CD4-positive, alpha-beta T cell treated with Interferon alpha-2 for 1 hour (primary cell): ENCODE measurements at regions not wholly inside any gene's neighbourhood (a gene's known extent, or its start where the extent isn't known, plus 50 kb on each side); places are given as distances from the start of the nearest gene placed in this dataset.

ENCODE experiments used
- DNase-seq, 2 donors: peaks; one replicate each; pipeline ENCODE4 v3.0.0-alpha.2; 2020 to 2022

DNA sequence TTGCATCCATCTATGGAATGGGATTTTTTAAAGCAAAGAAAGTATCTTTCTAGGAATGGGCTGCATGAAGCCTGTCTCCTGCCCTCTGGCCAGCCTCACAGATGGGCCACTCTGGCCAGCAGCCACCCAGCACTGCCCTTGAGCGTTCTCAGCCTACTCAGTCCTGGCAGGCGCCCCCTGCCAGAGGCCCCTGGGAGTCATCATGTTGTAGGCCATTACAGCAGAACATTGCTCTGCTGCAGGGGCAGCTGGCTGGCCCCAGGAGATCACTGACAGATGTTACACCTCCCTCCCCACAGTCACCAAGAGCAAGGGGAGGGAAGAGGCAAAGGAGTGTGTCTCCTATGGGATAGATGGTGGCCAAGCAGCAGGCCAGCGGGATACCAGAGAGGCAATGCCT, 363.7 kb downstream of the NXPE2 start:
- no peak for DNase-seq

DNA sequence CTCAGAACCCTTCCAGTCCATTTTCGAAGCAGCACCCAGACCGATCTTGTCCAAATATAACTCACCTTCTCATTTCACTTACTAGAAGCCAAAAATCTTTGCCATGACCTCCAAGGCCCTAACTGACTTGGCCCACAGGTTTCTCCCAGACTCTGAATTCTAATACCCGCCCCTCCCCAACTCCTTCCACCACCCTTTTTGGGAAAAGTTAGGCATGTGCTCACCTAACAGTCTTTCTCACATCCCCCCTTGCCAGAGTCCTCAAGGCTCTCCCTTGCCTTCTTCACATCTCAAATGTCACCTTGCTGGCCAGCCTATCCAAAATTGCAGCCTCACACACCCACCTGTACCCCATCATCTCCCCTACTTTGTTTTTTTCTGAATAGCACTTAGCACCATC, 369.3 kb downstream of the NXPE2 start:
- DNase-seq, result no peak

DNA sequence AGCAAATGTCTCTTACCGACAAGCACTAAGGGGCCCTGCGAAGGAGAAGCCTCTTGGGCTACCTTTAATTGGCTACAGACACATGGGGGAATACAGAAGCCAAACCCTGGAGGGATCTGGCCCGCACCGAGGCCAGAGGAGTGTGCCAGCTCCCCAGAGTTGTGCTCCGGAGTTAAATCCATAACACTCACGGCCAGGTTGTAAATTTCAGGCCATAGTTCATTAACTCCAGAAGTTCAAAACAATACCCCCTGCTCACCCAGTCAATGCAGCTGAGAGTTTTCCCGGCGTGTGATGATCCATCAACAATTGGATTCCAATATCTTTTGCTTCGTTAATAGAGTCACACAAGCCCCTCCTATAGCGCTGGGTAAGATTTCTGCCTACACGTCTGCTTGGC, 371.5 kb downstream of the NXPE2 start:
- DNase-seq, result no peak

DNA sequence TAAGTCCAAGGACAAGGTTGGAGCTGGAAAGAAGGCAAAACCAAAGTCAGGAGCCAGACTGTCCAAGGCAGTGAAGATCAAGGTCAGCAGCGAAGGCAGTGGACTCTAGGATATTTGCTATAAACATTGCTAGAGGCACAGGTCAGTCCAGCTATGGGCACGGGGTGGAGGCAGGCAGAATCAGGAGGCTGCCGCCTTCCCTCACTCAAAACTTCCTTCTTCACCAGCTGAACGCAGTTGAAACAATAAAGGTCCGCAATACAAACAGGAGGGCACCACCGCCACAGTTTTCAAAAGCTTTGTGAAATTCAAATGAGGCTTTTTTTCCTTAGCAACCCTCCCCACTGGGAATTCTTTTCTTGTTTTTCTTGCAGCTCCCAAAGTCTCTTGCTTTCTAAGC, 372.4 kb downstream of the NXPE2 start:
- DNase-seq, result no peak

DNA sequence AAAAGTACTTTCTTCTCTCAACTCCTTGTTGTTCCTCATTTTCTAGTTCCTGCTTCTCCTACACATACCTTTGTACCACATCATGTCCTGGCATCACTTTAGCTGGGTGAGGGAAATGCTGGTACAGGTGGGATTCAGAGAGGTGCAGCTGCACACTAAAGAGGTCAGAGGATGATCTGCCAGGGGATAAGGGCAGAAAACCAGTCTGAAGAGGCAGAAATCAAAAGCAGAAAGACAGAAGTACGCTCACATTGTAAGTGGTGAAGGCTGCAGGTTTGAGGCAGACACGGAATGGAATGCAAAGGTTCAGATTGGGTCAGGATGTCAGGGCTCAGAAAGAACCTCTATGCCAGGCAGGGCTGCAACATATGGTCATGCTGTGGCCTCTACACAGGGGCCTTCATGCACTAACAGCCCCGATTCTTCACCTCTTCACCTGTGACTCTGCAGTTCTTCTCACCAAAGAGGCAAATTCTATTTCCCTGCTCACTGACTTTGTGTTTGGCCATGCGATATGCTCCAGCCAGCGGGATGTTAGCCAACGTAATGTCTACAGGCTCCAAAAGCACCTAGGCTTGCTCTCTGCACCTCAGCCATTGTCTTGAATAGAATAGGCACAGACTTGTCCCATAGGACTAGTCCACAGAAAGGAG, 373.7 kb downstream of the NXPE2 start:
- DNase-seq, result no peak

DNA sequence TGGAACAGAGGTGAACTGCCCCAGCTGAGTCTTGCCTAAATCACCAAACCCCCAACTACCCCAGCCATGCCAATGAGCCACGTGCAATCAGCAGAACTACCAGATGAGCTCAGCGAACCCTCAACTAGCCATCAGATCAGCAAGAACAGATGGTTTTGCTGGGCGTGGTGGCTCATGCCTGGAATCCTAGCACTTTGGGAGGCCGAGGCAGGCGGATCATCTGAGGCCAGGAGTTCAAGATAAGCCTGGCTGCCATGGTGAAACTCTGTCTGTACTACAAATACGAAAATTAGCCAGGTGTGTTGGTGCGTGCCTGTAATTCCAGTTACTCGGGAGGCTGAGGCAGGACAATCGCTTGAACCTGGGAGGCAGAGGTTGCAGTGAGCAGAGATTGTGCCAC, 374.3 kb downstream of the NXPE2 start:
- DNase-seq, result no peak

DNA sequence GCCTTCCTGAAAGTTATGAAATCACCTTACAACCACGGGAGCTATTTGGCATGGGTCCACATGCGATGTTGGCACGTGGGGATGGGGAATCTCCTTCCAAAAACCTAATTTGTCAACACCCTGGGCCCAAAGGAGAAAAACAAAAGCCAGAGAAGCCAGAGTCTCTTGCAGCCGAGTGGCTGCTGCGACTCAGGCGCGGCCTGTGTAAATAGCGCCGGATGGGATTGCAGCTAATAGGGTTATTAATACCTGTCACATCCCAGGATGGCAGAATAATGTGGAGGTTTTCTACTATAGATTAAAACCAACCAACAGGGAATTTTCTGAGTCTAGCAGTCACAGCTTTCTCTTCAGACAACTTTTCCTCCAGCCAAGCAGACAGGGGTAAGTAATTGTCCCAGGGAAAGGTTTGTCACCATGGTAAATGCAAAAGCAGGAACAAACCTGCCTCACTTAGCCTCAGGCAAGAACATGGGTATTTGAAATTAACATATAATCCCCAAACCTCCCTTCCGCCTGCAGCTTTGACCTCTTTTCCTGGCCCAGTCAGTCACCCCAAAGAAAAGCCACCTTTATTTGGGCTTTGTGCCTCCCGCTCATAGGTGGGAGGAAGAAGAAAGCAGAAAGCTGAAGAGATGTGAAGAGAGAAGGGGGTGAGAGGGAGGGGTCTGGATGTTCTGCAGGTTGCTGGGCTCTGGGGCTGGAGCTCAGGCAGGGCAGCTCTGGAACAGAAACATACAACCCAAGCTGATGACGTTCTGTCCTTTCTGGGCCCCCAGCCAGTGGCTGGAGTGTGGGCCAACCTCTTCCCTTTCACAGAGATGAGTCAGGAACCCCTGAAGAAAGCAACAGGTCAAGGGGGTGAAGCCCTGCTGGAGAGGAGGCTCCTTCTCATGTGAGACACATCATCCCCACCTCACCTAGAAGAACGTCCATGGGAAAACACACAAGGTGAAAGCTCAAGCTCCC, 376.5 kb downstream of the NXPE2 start:
- no peak for DNase-seq

DNA sequence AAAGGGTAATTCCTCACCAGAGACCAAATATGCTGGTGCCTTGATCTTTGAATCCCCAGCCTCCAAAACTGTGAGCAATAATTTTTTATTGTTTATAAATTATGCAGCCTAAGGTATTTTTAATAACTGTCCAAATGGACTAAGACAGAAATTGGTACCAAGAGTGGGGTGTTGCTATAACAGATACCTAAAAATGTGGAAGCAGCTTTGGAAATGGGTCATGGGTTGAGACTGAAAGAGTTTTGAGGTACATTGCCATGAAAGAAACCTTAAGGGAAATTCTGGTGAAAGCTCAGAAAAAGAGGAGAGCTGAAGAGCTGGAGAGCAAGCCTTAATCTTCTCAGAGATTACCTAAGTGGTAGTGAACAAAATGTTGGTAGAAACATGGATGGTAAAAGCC, 378.2 kb downstream of the NXPE2 start:
- DNase-seq, result no peak

DNA sequence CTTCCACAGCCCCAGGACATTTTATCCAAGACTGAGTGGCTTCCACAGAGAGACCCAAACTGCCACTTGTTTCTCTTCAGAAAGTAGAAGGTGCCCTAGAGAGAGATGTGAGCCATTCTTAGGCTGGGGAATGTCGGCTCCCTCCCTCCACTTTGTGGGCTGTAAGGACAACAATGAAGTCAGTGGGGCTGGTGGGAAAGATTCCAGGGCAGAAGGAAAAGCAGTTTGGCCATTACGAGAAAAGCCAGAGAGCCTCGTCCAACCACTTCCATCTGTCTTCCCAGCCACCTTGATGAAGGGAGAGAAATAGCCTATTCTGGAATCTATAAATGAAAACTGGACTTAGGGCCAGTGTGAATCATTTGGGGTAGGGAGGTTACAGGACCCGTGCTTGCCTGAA, 382.5 kb downstream of the NXPE2 start:
- DNase-seq, result no peak

DNA sequence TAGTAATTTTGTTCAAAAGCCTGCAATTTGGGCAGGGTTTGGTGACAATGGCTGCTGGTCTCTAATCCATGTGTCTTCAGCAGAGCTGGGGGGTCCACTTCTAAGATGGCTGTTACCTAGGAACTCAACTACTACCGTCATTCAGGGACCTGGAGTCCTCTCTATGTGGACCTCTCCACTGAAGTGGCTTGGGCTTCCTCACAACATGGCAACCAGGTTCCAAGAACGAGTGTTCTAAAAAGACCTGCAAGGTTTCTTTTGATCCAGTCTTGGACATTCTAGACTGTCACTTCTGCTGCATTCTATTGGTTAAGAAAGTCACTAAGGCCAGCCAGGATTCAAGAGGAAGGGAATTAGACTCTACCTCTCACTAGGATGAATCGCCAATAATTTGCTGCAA, 387.0 kb downstream of the NXPE2 start:
- no peak for DNase-seq

DNA sequence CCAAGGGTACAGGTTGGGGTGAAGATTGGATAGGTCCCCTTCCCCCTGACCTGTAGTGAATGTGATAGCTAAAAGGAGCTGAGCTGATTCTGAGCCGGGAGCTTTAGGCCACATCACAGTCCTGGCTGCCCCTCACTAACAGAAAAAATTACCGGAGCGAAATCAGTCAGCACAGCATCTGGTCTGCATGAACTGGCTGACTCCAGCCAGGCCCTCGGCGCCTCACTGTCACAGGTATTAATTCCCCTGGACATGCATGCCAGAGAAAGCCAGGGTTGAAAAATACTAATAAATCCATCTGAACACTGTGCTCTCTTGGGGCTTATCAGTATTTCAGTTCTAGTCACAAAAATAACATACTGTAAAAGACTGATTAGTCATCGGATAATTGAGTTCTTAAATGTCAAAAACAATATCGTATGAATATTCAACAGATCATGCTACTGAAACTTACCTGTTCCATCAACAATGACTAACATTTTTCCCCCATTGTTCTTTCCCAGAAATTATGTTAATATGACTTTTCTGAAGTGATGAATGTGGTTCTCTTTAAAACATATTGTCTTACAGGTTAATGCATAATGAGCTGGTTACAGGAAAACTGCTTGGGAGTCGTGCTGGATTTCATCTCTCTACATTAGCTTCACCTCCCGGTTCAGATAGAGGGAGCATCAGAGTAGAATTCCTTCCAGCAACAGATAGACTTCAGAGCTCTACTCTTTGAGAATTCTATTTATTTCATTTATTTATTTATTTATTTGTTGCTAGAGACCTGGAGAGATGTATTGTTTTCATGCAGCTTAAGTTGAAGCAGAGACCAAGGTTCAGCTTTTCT, 387.7 kb downstream of the NXPE2 start:
- no peak for DNase-seq

DNA sequence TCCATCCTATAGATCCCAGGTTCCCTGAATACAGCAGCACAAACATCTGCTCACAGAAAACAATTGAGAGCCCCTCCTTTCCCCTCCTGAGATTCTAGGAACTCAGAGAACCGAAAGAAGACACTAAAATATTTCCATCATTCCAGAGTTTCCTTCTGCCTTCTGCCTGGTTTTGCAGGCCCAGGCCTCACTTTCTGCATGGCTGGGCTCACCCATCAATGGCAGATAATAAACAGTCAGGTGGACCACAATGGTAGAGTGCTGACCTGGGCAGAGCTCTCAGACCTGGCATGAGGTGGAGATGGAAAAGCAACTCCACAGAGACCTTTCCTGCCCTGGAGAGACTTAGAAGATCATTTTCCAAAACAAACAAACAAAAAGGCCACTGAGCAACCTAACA, 389.1 kb downstream of the NXPE2 start:
- no peak for DNase-seq

DNA sequence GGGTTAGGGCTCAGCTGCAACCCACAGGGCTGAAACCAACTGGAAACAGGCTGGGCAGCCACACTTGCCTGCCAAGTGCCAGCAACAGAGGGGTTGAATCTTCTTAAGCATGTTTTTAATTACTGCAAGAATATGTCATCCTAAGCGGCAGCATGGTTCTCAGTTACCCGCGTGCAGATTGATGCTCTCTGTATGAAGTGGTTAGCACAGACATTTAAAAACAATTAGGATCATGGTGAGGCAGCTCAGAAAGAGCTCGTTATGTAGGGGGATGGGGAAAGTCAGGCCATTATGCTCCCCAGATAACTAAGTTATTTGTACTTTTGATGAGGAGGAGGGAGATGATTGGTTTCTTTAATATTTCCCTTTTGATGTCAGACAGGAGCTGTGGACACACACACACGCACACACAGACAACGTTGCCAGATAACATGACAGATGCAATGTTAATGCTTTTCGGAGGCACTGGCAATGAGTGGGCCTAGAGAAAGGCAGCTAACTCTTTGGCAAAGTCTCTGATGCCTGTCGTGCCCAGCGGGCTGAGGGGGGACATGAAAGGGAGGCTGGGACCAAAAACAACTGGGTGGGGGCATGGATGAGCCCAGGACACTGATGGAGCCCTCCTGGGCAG, 389.7 kb downstream of the NXPE2 start:
- no peak for DNase-seq

DNA sequence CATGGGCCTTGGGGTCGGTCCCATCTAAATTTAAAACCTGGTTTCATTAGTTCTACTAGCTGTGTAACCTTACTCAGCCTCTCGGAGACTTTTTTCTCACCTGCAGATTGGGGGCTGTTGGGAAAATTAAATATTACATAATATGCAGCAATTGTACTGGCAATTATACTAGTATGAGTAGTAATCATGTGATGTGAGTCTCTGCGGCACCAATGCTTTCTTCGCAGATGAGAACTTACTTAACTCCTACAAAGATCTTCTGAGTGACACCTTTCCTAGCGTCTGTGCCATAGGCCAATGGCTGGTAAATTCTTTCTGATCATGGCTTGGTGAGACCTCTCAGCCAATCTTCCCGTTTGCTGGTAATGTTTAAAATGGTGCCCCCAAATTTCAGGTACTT, 391.3 kb downstream of the NXPE2 start:
- DNase-seq, result no peak

DNA sequence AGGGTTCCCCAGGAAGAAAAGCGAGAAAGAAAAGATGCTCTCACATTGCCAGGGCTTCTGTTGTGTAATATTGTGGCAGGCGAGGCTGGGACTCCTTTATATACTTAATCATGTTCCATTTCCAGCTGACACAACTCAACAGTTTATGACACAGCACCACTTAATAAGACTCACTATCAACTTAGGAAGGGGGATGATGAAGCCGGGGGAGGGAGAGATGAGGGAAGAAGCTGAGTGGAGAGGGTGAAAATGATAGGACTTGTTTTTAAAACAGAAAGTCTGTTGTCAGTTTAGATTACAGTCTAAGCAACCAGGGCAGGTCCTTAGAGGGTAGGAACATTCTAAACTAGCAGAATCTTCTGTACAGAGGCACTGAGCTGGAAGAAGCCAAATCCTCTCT, 397.0 kb downstream of the NXPE2 start:
- DNase-seq, result no peak

DNA sequence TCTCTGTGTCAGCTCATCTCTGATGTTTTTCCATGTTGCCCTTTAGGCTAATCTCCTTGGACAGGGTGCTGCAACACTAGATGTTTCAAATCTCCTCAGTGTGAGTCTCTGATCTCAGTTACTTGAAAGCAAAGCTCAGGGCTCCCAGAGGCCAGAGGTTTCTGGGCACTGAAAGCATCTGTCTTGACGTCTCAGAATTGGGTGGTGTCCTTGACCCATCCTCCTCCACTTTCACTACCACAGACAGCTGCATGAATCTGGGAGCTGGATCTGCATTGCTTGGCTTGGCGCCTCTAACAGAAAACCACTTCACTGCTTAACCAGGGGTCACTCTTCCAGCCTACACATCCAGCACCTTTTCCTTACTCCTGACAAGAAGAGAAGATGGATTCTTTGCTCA, 399.4 kb downstream of the NXPE2 start:
- no peak for DNase-seq

DNA sequence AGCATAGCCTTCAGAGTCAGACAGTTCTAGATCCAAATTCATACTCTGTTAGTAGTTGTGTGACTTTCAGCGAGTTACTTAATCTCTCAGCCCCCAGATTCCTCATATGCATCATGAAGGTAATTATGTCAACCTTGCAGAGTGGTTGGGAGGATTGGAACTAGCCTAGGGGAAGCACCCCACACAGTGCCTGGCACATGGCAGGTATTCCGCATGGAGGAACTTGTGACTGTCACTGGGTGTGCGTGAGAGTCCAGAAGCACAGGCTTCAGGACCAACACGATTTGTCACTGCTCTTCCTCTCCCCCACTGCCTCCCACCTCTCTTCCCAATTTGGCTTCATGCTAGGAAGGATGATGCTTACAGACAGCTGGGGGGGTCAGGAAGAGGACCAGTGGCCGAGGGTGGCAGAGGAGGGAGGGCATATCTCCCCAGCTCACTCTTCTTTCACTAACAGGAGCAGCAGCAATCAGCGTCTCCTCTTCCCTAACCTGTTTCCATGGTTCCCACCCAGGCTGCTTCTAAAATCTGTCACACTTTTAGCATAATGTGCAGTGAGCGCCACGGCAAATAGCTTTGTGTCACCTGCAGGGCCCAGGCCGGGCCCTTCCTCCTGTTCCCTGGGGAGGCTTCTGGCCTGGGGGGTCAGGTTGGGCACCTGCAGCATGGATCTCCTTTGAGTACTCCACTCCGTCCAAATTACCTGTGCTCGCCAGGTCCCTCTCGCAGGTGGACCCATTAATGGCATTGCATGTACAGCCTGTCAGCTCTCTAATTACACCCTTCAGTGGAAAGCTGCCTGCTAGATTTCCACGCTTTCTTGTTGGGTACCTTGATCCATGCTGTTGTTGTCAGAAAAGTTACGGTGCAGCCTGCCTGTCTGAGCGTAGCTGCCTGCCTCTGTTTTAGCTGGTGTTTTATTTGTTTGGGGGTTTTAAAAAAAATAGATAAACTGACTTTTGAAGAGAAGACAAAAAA, 400.4 kb downstream of the NXPE2 start:
- DNase-seq, result no peak

DNA sequence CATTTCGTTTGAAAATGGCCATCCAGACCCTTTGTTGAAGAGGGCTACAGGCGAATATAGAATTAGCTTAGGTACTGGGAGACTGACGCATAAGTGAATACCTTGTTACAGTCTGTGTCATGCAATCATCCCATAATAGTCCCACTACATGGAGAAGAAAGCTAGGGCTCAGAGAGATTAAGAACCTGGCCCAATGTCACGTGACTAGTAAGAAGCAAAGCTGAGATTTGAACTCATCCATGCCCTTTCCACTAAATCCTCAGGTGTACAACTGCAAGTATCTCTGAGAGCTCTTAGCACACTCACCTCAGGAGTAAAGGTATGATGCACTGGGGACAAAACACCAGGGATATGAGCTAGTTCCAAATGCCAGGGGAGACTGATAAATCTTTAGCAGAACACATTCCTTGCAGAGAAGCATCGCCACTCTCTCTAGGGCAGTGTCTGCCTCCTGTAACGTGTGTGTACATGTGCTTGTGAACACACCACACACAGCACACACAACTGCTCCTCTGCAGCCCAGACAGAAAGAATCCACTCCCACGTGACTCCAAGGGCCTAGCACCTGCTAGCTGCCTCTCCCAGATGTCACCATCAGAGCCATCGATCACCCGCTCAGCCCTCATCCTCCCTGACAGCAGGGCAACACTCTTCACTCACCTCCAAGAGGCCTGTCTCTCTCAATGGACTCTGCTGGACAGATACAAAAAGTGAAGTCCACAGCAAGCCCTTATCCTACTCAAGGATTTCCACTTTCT, 402.8 kb downstream of the NXPE2 start:
- no peak for DNase-seq

DNA sequence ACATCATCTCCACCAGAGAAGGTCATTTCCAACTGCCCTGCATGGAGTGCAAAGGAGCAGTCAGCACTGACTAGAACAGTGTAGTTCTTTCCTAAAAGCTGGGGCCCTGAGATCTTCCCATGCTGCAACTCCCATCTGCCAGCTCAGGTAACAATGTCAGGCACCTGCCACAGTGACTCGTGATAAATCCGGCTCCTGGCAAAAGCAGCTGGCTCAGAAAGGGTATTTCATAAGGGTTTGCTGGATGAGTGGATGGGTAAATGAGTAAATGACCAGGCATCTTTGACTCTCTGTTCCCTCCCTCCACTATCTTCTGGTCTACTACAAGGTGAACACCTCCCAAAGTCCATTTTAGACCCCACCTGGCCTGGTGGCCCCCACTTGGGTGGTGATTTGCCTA, 403.6 kb downstream of the NXPE2 start:
- no peak for DNase-seq

DNA sequence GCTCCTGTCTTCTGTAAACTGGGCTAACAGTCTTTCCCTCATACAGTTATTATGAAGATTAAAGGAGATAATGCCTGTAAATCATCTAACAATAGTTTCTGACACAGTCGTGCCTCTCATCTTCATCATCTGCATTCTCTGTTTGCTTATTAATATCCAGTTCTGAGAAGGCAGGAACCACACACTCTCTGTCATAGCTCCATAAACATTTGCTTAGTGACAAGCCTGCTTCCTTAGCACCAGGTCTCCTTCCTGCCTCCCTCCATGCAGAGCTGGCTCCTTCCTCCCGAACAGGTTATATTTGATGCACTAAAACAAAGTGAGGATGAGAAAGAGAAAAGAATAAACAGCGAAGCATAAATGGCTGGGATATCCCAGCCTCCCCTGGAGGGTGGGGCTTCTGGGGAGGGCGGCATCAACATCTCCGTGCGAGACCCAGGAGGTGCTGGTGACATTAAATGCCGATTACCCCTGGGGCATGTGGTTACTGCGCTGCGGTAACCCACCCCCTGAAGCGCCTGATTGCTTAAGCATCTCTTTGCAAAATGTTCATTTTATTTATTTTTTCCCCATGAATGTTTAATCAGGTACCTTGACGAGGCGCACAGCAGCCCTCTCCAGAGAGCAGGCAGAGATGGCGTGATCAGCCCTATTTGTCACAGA, 404.9 kb downstream of the NXPE2 start:
- no peak for DNase-seq
